HG02981 (cell line): ENCODE measurements at regions not wholly inside any gene's neighbourhood (a gene's known extent, or its start where the extent isn't known, plus 50 kb on each side); places are given as distances from the start of the nearest gene placed in this dataset.
"Not testable (repeated sequence)": the region's sequence is repeated elsewhere in the genome, so short reads cannot be mapped to it uniquely, and the experiment has no call there.

Experiments
- ATAC-seq: cut with Tn5 transposase; IDR thresholded peaks from one replicate; pipeline ENCODE4 v1.9.1; 2021; ENCODE audit warnings: mild to moderate bottlenecking, moderate library complexity; ENCODE audit not compliant: unreplicated experiment

GRCh38 chr7:3135626-3136025 is 92.0 kb upstream of the CARD11 start:
- ATAC-seq, result no peak

- ATAC-seq, result no peak
Observed at GRCh38 chr7:3138206-3138605, 94.5 kb upstream of the CARD11 start.

GRCh38 chr7:3138997-3139396 is 95.3 kb upstream of the CARD11 start:
- ATAC-seq, result no peak

DNA sequence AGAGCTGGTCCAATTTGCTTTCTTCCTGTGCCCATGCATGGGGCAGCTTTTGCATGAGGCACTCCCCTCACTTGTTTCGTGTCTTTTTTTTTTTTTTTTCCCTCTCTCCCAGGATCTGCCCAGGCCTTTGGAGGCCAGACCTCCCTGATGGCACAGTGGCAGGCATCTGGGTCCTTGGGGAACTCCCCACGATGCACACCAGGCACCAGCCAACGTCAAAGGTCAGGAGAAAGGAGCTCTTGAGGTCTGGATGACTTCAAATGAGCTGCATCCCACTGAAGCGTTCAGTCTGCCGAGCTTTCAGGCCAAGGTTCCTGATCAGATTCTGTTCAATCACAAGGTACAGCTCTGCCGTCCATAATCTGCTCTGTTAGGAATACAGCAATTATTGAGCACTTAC is 97.2 kb upstream of the CARD11 start:
- ATAC-seq, result no peak

DNA sequence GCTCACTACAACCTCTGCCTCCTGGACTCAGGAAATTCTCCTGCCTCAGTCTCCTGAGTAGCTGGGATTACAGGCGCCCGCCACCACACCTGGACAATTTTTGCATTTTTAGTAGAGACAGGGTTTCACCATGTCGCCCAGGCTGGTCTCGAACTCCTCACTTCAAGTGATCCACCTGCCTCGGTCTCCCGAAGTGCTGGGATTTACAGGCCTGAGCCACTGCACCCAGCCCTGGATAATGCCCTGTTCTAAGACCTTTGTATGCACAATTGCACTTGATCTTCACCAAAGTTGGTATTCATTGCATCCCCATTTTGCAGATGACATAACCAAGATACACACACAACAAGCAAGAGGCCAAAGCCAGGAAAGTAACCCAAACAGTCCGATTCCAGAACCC is 97.7 kb upstream of the CARD11 start:
- ATAC-seq, result no peak

DNA sequence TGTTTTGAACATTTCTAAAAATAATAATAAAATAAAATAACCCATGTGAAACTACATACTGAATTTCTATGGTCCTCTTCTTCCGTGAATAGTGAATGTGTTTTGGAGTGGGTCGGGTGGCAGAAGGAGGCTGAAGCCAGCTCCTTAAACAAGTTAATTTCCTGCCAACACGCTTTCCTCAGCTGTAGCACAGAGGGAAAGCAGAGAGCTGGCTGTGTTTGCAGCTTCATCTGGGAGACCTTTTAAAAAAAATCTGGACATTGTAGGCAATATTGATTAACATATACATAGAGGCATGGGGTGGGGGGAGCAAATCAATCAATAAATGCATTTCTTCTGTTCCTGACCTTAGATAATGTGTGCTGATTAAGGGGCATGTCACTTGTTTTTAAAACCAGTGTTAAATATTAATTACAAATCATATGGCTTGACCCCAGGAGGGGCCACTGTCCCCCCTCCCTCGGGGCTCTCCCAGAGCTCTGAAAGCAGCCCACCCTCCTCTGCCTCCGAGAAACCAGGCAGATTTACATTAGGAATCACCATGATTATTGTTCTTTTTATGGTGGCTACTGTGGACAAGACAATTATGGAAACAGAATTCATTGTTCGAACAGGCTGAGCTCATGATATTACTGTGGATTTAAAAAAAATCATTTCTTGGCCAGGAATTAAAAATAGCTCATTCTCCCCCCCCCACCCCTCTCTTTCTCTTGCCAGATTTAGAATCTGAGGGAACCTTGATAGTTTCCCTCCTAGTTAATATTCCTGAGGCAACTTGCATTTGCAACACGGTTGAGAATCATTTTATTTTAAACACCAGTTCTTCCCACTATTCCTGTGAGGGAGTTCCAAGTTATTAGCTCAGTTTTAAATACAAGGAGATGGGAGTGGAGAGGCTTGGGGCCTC is 100.5 kb upstream of the CARD11 start:
- ATAC-seq, result no peak

DNA sequence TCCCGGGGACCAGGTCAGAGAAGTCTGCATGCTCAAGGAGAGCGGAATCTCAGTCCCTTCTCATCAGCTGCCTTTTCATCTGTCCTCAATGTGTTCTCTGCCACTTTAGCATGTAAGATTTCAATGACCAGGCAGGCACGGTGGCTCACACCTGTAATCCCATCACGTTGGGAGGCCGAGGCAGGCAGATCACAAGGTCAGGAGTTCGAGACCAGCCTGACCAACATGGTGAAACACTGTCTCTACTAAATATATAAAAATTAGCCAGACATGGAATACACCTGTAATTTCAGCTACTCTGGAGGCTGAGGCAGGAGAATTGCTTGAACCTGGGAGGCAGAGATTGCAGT is 101.1 kb upstream of the CARD11 start:
- not testable (repeated sequence) for ATAC-seq

- no peak for ATAC-seq
Observed at GRCh38 chr7:3146571-3147226, 103.0 kb upstream of the CARD11 start.

DNA sequence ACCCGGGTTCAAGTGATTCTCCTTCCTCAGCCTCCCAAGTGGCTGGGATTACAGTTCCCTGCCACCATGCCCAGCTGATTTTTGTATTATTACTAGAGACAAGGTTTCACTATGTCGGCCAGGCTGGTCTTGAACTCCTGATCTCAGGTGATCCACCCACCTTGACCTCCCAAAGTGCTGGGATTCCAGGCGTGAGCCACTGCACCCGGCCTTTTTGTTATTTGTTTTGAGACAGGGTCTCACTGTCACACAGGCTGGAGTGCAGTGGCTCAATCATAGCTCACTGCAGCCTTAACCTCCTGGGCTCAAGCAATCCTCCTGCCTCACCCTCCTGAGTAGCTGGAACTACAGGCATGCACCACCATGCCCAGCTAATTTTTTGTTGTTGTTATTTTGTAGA is 104.8 kb upstream of the CARD11 start:
- not testable (repeated sequence) for ATAC-seq

DNA sequence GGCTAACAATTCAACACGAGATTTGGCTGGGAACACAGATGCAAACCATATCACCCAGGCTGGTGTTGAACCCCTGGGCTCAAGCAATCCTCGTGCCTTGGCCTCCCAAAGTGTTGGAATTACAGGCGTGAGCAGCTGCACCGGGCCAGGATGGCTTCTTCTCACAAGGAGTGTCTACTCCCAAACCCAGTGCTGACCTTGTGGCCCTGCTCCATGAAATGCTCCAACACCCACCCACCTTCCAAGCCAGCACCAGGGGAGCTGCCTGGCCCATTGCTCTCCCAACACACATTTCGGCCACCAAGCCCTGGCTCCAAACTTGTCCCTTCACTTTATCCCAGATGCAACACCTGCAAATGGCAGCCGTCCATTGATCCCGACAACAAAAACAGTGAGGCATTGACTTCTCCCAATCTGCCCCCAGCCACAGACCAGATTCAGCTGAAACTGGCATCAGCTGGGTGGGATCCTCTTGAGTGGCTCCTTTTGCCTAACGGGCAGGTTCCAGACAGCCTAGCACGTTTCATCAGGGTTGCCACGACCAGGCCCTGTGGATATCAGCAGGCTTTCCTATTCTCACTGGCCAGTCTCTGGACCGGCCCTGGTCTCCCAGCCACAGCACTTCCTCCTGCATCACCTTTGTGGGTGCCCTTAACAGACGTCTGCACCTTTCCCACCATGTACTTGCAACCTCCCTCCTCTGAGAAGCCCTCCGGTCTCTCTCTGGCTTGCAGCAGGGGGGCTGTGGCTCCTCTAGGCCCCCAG is 105.7 kb upstream of the CARD11 start:
- ATAC-seq, result no peak

GRCh38 chr7:3150027-3150426 is 106.4 kb upstream of the CARD11 start:
- no peak for ATAC-seq

DNA sequence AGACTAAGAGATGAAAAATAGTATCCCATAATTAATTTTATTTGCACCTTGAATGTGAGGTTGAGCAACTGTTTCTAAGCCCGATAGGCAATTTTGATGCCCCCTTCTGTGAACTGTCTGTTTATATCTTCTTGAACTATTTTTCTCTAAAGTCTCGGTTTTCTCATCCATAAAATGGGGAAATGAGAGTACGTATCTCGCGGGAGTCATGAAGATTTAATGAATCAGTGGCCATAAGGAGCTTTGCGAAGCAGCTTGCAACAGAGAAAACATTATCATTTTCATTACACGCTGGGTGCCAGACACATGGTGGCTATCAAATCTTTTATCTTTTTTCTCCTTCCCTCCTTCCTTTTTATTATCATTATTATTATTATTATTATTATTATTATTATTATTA is 108.1 kb upstream of the CARD11 start:
- ATAC-seq, result no peak

- no peak for ATAC-seq
Observed at GRCh38 chr7:3152714-3153113, 109.0 kb upstream of the CARD11 start.

DNA sequence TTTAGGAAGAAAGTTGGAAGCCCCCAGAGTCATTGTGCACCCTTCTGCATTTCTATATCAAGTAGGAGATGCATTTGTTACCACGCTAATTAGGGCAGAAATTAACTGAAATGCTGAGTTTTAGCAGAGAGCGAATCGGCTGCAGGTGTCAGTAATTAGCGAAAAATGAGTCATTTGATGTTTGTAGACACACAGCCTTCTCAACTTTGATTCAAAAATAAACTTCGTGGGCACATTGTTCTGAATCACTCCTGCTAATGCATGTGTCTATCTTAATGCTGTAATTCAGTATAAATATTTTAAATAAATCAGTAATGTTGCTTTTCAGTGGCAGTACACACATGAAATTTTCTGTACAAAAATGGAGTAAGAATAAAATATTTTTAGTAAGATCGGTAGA is 109.5 kb upstream of the CARD11 start:
- no peak for ATAC-seq

GRCh38 chr7:3154317-3154716 is 110.7 kb upstream of the CARD11 start:
- ATAC-seq, result no peak

DNA sequence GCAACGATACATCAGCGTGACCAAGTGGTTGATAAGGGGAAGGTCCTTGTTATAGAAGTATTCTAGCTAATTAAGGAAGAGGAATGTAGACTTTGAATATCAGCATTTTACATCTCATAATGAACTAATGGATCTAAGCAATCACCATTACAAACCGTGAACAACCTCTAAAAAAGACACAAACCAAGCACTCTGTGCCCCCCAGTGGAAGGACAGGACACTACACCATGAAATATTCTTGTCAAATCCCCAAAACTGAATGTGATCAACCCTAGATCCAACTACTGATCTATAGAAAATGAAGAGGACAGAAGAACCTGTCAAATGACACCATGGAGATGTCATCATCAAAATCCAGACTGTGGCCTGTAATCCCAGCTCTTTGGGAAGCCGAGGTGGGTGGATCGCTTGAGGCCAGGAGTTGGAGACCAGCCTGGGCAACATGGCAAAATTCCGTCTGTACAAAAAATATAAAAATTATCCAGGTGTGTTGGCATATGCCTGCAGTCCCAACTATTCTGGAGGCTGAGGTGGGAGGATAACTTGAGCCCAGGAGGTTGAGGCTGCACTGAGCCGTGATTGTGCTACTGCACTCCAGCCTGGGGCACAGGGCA is 111.3 kb upstream of the CARD11 start:
- ATAC-seq, result no peak

- ATAC-seq, result no peak
Observed at GRCh38 chr7:3156508-3156907, 112.8 kb upstream of the CARD11 start.

DNA sequence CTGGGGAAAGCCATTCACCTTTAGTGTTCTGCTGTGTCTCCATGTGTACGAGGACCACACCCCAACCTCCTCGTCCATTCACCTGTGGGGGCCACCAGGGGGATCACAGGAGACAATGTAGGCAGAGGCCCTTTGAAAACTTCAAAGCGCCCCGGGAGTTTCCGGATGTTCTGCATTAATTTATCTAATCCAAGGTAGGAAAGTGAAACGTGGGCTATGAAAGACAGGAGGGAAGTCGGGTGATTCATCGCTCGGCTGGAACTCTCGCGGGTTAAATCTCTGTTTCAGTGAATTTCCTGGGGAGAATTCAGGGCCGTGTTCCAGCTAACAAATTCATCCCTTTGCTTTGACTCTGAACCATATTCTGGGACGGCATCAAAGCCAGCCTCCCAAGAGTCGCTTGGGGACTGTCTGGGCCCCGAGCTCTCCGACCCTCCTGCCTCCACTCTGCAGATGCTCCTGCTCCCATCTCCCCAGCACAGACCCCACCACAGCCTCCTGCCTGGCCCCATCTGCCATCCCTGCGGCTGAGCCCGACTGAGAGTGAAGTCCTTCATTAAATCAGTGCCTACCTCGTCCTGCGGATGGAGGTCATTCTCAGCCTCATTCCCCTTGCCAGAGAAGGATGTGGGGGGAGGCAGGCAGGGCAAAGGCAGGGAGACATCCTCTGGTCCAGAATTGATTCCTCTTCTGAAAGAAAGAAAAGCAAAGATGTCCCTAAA is 114.1 kb upstream of the CARD11 start:
- no peak for ATAC-seq

DNA sequence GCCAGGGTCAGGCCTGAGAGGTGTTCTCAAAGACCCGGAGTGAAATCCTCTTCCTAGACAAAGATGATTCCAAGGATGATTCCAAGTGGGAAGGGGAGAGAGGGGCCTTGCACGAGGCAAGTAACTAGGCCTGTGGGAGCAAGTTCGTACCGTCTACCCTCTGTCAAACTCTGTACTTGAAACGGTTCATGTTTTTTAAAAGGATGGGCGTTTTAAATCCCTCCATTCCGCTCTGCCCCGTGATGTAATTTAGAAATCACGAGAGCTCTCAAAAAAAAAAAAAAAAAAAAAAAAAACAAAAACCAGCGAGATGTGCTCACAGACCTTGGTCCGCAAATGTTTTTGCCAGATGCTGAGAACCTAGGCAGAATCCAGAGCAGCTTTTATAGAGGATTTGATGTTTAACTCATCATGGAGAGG is 114.7 kb upstream of the CARD11 start:
- no peak for ATAC-seq

DNA sequence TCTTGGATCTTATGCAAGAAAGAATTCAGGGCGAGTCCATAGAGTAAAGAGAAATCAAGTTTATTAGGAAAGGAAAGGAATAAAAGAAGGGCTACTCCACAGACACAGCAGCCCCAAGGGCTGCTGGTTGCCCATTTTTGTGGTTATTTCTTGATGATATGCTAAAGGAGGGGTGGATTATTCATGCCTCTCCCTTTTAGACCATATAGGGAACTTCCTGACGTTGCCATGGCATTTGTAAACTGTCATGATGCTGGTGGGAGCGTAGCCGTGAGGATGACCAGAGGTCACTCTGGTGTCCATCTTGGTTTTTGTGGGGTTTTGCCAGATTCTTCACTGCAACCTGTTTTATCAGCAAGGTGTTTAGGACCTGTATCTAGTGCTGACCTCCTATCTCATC is 115.4 kb upstream of the CARD11 start:
- no peak for ATAC-seq

DNA sequence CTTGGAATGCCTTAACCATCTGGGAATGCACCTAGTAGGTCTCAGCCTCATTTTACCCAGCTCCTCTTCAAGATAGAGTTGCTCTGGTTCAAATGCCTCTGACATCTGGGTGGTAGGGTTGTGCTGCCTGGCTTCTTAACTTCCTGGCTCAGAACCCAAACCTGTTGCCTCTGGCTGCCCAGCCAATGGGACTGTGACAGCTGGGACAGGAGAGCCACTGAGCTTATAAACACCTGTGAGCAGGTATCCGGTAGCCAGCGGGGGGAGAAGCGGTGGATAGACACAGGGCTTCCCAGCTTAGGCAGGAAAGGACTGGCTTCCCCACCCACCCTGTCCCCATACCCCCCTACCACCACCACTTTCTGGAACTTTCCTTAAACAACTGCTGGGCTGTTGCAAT is 115.8 kb upstream of the CARD11 start:
- ATAC-seq, result no peak
